ENCODE measurements at regions not wholly inside any gene's neighbourhood (a gene's known extent, or its start where the extent isn't known, plus 50 kb on each side); places are given as distances from the start of the nearest gene placed in this dataset.

GRCh38 chr5:67966712-67967111 lies 248.8 kb upstream of the PIK3R1 start:
- no peak for TF ChIP-seq CTCF (IDR thresholded peaks at IDR 0.05)
- no peak for TF ChIP-seq POLR2A (IDR thresholded peaks at IDR 0.05)

All from Peyer's patch (tissue), 4 donors.